C4-2B (cell line): ENCODE measurements at regions not wholly inside any gene's neighbourhood (a gene's known extent, or its start where the extent isn't known, plus 50 kb on each side); places are given as distances from the start of the nearest gene placed in this dataset.

Experiments
- ZFX ChIP-seq: fragments of 450-650 bp; IDR thresholded peaks from 2 replicates; pipeline ENCODE4 v1.6.1; 2017
- TF ChIP-seq, protein P1 (sequence below): fragments of 450-650 bp; conservative IDR thresholded peaks from 2 replicates; pipeline ENCODE4 v1.5.1; 2017; ENCODE audit warnings: mild to moderate bottlenecking

DNA sequence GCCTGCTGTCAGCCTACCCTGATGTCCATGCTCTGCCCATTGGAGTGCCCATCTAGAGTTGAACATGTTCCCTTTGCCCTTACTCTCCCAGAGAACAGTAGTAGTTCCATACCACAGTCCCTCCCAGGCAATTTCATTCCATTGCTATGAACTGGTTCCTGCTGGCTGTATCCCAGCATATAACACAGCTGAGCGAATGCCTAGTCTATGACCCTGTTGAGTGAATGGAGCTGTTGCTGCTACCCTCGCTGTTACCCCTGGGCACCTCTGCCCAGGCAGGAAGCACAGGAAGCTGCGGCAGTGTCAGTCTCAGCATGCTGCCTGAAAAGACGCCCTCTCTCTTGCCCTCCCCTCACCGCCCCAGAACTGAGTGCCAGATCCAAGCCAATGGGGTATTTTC is 73.3 kb downstream of the SOX3 start:
- TF ChIP-seq, protein P1, sequence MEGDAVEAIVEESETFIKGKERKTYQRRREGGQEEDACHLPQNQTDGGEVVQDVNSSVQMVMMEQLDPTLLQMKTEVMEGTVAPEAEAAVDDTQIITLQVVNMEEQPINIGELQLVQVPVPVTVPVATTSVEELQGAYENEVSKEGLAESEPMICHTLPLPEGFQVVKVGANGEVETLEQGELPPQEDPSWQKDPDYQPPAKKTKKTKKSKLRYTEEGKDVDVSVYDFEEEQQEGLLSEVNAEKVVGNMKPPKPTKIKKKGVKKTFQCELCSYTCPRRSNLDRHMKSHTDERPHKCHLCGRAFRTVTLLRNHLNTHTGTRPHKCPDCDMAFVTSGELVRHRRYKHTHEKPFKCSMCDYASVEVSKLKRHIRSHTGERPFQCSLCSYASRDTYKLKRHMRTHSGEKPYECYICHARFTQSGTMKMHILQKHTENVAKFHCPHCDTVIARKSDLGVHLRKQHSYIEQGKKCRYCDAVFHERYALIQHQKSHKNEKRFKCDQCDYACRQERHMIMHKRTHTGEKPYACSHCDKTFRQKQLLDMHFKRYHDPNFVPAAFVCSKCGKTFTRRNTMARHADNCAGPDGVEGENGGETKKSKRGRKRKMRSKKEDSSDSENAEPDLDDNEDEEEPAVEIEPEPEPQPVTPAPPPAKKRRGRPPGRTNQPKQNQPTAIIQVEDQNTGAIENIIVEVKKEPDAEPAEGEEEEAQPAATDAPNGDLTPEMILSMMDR: no peak
- no peak for TF ChIP-seq ZFX
